Heart right ventricle (tissue), 16 donors: ENCODE measurements at regions not wholly inside any gene's neighbourhood (a gene's known extent, or its start where the extent isn't known, plus 50 kb on each side); places are given as distances from the start of the nearest gene placed in this dataset.

Experiments
- ATAC-seq, 8 donors: fragments of 200-7000 bp; cut with Tn5 transposase; one replicate each; pipeline ENCODE4 v1.9.1; 2020; ENCODE audit warnings: mild to moderate bottlenecking in 8 of 8, moderate library complexity in 8 of 8, moderate number of reproducible peaks in 1 of 8
- DNase-seq, 2 donors: peaks; one replicate each; pipeline ENCODE4 v3.0.0-alpha.2; 2020
- H3K27ac ChIP-seq, 10 donors: fragments of 200-600 bp; sonication (generic) in 2 of 10; one replicate each; pipeline versions ENCODE4 v1.5.0 to v1.8.0; 2020 to 2022; ENCODE audit warnings: mild to moderate bottlenecking in 3 of 10
- H3K27me3 ChIP-seq, 7 donors: fragments of 200-600 bp; one replicate each; pipeline ENCODE4 v1.8.0; 2021 to 2022; ENCODE audit warnings: mild to moderate bottlenecking in 2 of 7
- H3K36me3 ChIP-seq, 9 donors: fragments of 200-600 bp; sonication (generic) in 1 of 9; one replicate each; pipeline versions ENCODE4 v1.5.0 to v1.8.0; 2020 to 2022; ENCODE audit warnings: mild to moderate bottlenecking in 2 of 9
- H3K4me1 ChIP-seq, 9 donors: fragments of 200-600 bp; sonication (generic) in 1 of 9; one replicate each; pipeline versions ENCODE4 v1.5.0 to v1.8.0; 2020 to 2022; ENCODE audit warnings: mild to moderate bottlenecking in 4 of 9
- H3K4me3 ChIP-seq, 10 donors: fragments of 200-600 bp; sonication (generic) in 2 of 10; one replicate each; pipeline versions ENCODE4 v1.5.0 to v1.8.0; 2020 to 2022; ENCODE audit warnings: mild to moderate bottlenecking in 7 of 10, moderate library complexity in 2 of 10
- H3K9me3 ChIP-seq, 11 donors: fragments of 200-600 bp in 10 of 11; sonication (generic) in 2 of 11; one replicate each; pipeline versions ENCODE4 v1.5.0 to v1.8.0; 2013 to 2022; ENCODE audit warnings: mild to moderate bottlenecking in 2 of 11, control low read depth in 1 of 11, moderate library complexity in 1 of 11
- WGBS, 2 donors: extraction: QIAGEN DNeasy Blood & Tissue Kit; methylation state at CpG; one replicate each; pipeline ENCODE4 v1.1.7; 2013; ENCODE audit warnings: inconsistent platforms in 1 of 2; 5-methylcytosine and 5-hydroxymethylcytosine counted together
- intact Hi-C, 10 donors: fragments of 100-400 bp; cut with DNase I; formaldehyde crosslinking; loops; one replicate each; pipeline versions ENCODE4 v1.11.1 to v1.14.2; 2022
- TF ChIP-seq, protein P1 (sequence below), 9 donors: fragments of 200-600 bp; sonication (generic) in 2 of 9; IDR thresholded peaks; one replicate each; pipeline versions ENCODE4 v1.5.0 to v1.8.0; 2021 to 2022; ENCODE audit warnings: antibody characterized with exemption in 9 of 9, mild to moderate bottlenecking in 5 of 9, moderate library complexity in 1 of 9
- donor health status: Arrhythmogenic right ventricular cardiomyopathy.
- donor health status: ischemic (EF 13 %, LVEDD 7.1; RV severe dilation, severe dysfunction).
- donor health status: healthy with polysubstance abuse.
- donor health status: DM: no; HTN: yes; CAD: no.
- donor health status: DM: no; HTN: no; CAD: no.
- donor health status: ischemic (EF 25% LVEDD 6.9; RV normal size, moderate dysfunction).
- donor health status: ischemic (EF 25% LVEDD 5.7; RV mildly dilated, moderate dysfunction).
- donor health status: healthy.
- donor health status: DM: yes; HTN: yes; CAD: no.
- donor health status: Ischemic cardiomyopathy.
- donor health status: ischemic (EF 35%, LVEDD 5.7; RV mildly dilated, moderate dysfunction).
- donor health status: nonischemic (EF 11% LVEDD 7.7; RV severe dilation, severe dysfunction).
- donor health status: DM: yes; HTN: yes; CAD: no.
- donor health status: PGD.
- donor health status: ischemic (EF 29% LVEDD 5.4; RV normal size, mild dysfunction).
- donor health status: nonischemic (EF 23%, LVEDD 6.1; RV moderate dilation, normal function).

DNA sequence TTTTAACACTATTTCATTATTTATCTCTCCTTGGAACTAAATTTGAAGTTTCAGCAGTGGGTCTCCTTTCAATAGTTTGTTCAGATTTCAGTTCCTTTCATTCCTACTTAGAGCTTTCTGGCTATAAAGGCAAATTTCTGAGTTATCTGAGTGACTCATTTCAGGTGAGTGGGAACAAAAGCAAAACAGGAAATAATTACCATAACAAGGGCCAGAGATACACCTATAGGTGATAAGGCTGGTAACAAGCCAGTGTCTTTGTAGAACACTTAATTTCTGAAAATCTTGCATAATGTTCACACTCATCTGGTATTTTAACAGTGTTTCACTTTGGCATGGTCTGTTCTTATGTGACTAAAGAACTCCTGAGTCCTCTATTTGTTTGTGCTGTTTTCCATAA lies 64.5 kb upstream of the PRRC2C start:
- H3K36me3 ChIP-seq: no peaks in the 10 kb centered on the region
- H3K27ac ChIP-seq: no peak overlapping the region
- no peaks in the 10 kb centered on the region for H3K27me3 ChIP-seq
- H3K9me3 ChIP-seq: peaks cover 0 to 9% (median 0%) of the 10 kb centered on the region in 11 donors
- TF ChIP-seq, protein P1, sequence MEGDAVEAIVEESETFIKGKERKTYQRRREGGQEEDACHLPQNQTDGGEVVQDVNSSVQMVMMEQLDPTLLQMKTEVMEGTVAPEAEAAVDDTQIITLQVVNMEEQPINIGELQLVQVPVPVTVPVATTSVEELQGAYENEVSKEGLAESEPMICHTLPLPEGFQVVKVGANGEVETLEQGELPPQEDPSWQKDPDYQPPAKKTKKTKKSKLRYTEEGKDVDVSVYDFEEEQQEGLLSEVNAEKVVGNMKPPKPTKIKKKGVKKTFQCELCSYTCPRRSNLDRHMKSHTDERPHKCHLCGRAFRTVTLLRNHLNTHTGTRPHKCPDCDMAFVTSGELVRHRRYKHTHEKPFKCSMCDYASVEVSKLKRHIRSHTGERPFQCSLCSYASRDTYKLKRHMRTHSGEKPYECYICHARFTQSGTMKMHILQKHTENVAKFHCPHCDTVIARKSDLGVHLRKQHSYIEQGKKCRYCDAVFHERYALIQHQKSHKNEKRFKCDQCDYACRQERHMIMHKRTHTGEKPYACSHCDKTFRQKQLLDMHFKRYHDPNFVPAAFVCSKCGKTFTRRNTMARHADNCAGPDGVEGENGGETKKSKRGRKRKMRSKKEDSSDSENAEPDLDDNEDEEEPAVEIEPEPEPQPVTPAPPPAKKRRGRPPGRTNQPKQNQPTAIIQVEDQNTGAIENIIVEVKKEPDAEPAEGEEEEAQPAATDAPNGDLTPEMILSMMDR (IDR thresholded peaks at IDR 0.05): no peak
- intact Hi-C loops: no loop called here
- H3K4me3 ChIP-seq: no peak overlapping the region
- peaks cover 0 to 16% (median 0%) of the 10 kb centered on the region in 9 donors for H3K4me1 ChIP-seq
- DNase-seq (no peak), ATAC-seq (no peak)

GRCh38 chr1:171421413-171422020 lies 63.8 kb upstream of the PRRC2C start:
- DNase-seq (no peak), ATAC-seq (peak in 3 of 8 donors; percentile 53 to 87 (median 57))
- Histone ChIP-seq H3K9me3 (peaks cover 0 to 9% (median 0%) of the 10 kb centered on the region in 11 donors), H3K27ac (peak overlapping the region in 4 of 10 donors; percentile 6 to 41 (median 29)), H3K36me3 (no peaks in the 10 kb centered on the region), H3K4me1 (peaks cover 0 to 16% (median 0%) of the 10 kb centered on the region in 9 donors), H3K4me3 (peak overlapping the region in 1 of 10 donors; percentile 18), H3K27me3 (no peaks in the 10 kb centered on the region)
- WGBS, 2 donors: 58 to 59% methylated on average over 10 of the region's 10 CpGs
- intact Hi-C loops: no loop called here
- TF ChIP-seq, protein P1 (IDR thresholded peaks at IDR 0.05): no peak

GRCh38 chr1:171422511-171422910 lies 62.8 kb upstream of the PRRC2C start:
- peak in 3 of 8 donors; percentile 11 to 48 (median 28) for ATAC-seq

GRCh38 chr1:171424494-171424893 lies 60.8 kb upstream of the PRRC2C start:
- no peaks in the 10 kb centered on the region for H3K27me3 ChIP-seq
- intact Hi-C loops: no loop called here
- TF ChIP-seq, protein P1 (IDR thresholded peaks at IDR 0.05): no peak

More at GRCh38 chr1:171422511-171422910, 62.8 kb upstream of the PRRC2C start:
- Histone ChIP-seq H3K36me3 (no peaks in the 10 kb centered on the region), H3K4me1 (peaks cover 0 to 19% (median 4%) of the 10 kb centered on the region in 9 donors), H3K9me3 (no peaks in the 10 kb centered on the region), H3K4me3 (no peak overlapping the region), H3K27me3 (no peaks in the 10 kb centered on the region), H3K27ac (peak overlapping the region in 4 of 10 donors; percentile 6 to 41 (median 38))
- no peak for DNase-seq
- TF ChIP-seq, protein P1 (IDR thresholded peaks at IDR 0.05): no peak
- intact Hi-C loops: no loop called here
- WGBS, 2 donors: 63 to 65% methylated on average over 5 of the region's 5 CpGs

More at GRCh38 chr1:171424494-171424893, 60.8 kb upstream of the PRRC2C start:
- Histone ChIP-seq H3K4me3 (no peak overlapping the region), H3K4me1 (peaks cover 0 to 30% (median 13%) of the 10 kb centered on the region in 9 donors), H3K27ac (no peak overlapping the region), H3K36me3 (no peaks in the 10 kb centered on the region), H3K9me3 (peaks cover 0 to 8% (median 3%) of the 10 kb centered on the region in 11 donors)
- DNase-seq (no peak), ATAC-seq (no peak)
- 80 to 83% methylated on average over 4 of the region's 4 CpGs for WGBS, 2 donors
